IPS DF 4.7 (cell line): ENCODE measurements at regions not wholly inside any gene's neighbourhood (a gene's known extent, or its start where the extent isn't known, plus 50 kb on each side); places are given as distances from the start of the nearest gene placed in this dataset.
"Not testable (repeated sequence)": the region's sequence is repeated elsewhere in the genome, so short reads cannot be mapped to it uniquely, and the experiment has no call there.

Source experiments
- DNase-seq: peaks from one replicate; pipeline ENCODE4 v3.0.0-alpha.2; 2013; ENCODE audit warnings: low spot score; ENCODE audit errors: extremely low read depth

DNA sequence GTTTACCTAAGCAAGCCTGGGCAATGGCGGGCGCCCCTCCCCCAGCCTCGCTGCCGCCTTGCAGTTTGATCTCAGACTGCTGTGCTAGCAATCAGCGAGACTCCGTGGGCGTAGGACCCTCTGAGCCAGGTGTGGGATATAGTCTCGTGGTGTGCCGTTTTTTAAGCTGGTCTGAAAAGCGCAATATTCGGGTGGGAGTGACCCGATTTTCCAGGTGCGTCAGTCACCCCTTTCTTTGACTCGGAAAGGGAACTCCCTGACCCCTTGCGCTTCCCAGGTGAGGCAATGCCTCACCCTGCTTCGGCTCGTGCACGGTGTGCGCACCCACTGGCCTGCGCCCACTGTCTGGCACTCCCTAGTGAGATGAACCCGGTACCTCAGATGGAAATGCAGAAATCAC, 442.6 kb upstream of the MTPN start:
- not testable (repeated sequence) for DNase-seq

DNA sequence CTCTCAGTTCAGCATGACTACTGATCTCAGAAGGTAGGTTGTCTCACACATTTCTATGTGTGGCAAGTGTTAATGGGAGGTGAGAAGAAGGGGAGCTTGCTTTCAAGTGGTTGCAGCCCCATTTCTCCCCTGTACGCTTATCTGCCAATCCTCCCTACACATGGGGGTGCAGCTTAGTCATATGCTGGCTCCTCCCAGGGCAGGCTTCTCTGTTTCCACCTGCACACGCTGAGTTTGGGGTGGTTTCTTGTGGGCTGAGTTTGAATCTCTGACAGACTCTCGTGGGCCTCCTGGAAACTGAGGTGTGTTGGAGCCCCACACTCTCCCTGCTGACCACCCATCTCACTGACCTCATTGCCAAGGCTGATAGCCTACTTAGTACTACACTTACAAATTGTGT, 435.8 kb upstream of the MTPN start:
- DNase-seq: no peak

DNA sequence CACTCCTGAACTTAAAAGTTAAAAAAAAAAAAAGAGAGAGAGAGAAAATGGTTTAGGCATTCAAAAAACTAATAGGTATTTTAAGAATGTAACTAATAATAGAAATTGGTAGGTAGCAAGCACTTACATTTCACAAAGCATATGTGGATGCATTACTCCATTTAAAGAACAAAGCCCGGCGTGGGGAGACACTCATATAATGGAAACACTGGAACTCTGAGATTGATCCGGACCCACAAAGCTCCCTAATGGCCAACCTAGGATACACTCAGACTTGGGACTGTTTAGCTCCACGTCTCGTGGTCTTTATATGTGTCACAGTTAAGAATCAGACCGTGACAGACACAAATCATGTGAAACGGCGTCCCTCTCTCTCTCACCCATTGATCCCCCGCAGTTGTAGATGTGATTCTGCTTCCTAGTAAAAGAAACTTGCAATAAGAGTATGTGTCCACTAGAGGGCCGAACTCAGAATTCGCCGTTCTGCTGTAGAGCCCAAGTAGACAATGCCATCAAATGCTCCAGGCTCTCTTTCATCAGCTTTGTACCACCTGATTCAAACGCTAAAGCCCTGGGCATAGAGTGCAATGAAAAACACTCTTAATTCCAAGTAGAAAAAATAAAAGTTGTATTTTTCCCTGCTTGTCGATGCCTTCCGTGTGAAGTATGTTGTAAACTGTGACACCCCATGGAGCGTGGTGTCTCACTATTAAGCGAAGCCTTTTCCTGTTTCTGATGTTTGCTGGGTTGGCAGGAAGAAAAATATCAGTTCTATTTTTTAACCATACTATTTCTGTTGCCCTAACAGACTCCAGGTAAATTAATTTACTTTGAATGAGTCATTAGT, 429.0 kb upstream of the MTPN start:
- peak; percentile 46 for DNase-seq

DNA sequence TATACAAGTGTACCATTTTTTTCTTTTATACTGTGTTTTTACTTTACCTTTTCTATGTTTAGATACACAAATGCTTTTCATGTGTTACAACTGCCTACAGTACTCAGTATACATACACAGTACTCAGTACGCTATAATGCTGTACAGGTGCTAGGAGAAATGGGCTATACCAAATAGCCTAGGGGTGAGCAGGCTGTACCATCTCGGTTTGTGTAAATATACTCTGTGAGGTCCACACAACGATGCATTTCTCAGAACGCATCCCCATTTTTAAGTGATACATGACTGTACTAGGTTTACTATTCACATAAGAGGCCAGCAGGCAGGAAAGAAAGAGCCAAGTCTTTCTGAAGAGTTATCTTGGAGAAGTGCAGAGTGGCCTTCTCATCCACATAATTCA, 426.4 kb upstream of the MTPN start:
- DNase-seq: no peak

DNA sequence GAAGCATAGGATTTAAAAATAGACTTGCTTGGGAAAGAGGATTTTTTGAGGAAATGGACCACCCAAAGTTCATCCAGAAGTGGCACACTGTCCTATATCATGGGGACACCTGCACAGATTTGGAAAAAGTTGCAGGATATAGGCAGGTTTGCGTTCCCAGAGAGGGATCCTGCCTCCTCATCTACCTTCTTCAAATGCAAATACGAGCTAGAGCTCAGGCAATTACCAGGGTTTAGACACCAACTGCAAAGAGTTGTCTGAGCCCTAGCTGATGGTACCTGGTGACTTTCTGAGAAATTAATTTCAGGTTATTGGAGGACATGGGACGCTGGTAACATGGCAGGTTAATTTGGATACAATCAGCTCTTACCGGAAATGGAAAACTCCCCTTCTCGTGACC, 423.7 kb upstream of the MTPN start:
- DNase-seq: no peak

DNA sequence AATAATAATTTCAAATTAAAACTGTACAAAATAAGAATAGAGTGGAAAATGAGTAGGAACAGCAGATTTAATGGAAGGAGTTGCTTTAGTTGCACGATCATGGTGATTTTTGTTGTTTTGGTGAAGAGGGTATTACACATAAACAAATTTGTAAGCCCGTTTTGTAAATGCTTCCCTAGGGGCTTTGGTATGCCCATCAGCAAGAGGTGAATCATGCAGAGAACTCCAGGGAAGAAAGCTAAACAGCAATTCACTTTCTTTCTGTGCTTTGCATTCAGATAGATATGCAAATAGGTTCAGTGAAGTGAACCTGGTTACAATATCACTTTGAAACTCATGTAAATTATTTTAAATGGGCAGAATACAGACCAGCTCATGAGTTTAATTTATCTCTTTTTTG, 422.2 kb upstream of the MTPN start:
- peak; percentile 28 for DNase-seq

DNA sequence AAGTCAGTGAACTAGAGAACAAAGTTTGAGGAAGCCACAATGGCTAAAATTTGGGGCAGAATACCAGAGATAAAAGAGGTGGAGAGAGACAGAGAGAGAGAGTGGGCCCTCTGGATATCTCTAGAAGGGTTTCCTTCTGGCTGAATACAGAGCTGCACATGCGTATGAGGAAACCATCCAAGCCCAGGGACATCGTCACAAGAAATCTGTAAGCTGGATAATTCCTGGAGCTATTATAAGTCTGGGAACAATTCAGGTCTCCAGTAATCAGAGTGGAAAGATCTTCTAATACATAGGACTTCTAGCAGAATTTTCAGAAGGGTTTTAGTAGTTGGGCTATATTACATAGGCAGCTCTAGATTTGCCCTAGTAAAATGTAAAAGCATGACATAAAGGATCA, 415.7 kb upstream of the MTPN start:
- DNase-seq: no peak

DNA sequence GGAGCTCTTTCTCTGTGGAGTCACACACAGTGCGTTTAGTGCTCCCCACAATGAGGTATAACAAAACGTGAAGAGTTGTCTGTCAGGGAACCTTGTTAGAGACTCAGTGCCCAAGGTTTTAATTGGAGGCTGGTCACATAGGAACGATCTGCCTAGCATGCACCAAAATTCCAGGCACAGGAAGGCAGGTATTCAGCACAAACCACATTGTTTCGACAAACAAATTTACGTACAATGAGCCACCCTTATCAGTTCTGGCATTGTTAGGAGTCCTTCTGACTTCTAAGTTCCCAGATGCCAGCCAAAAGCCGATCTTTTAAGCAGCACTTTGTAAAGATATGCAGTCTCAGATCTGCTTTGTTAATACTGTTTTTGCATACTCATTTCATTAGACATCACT, 414.2 kb upstream of the MTPN start:
- DNase-seq: no peak

DNA sequence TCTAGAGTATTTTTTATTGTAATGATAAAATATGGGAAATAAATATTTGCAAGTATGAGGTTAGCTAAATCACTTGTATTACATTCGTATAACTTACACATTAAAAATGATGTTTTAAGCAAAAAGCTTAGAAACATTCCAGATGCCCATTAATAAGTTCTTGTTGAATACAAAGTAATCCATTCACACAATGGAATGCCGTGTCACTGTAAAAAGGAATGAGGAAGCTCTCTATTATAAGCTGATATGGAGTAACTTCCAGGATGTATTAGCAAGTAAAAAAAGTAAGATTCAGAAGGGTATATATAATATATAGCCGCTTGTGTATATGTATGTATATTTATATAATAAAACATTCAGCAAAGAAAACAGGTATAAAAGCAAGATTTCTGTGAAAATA, 412.8 kb upstream of the MTPN start:
- DNase-seq: no peak

DNA sequence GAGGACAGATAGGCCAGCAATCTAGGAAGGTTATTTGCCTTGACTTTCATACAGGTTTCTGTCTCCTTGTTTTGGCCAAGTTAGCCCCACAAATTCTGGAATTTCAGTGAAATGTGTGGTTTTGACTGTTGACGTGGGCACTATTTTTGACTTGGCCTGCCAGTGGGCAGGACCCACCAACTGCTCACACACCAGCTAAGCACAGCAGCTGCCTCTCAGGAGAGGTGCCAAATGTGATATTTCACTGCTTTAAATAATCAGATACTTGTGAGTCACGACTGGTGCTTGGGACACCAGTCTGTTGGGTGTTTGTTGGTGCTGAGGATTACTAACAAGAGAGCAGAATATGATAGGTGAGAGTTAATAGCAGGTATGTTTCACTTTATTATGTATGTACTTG, 409.7 kb upstream of the MTPN start:
- no peak for DNase-seq

DNA sequence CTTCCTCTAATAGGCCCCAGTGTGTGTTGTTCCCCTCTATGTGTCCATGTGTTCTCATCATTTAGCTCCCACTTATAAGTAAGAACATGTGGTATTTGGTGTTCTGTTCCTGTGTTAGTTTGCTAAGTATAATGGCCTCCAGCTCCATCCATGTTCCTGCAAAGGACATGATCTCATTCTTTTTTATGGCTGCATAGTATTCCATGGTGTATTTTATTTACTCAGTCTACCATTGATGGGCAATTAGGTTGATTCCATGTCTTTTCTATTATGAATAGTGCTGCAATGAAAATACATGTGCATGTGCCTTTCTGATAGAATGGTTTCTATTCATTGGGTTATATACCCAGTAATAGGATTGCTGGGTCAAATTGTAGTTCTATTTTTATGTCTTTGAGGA, 394.2 kb upstream of the MTPN start:
- DNase-seq: not testable (repeated sequence)

DNA sequence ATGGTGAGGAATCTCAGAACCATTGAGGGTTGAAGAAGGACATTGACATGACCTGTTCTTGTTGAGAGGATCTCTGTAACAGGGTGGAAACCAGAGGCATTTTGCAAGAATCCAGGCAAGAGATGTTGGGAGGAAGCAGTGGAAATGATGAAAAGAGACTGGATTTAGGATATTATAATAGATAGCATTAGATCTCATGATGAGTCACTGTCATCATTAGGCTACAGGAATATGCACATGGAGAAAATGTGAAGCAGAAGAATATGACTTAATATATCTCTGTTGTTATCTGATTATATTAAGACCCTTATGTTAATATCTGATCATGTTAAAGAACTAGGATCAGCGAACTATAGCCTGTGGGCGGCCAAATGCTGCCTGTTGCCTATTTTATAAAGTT, 393.0 kb upstream of the MTPN start:
- no peak for DNase-seq

DNA sequence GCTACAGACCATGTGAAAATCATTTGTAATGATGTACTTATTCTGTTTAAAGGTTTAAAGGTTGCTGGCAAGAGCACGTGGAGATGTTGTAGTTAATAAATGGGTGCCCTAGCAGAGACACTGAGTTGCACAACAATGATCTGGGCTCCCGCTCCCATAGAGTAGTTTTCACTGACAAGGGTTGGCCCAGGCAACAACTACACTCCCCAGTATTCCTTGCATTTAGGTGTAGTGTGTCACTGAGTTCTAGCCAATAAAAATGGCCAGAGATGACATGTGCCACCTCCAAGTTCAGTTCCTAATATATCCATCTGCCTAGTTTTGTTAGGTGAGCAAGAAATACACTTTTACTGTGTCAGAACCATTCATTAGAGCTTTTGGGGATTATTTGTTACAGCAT, 392.1 kb upstream of the MTPN start:
- DNase-seq: no peak

DNA sequence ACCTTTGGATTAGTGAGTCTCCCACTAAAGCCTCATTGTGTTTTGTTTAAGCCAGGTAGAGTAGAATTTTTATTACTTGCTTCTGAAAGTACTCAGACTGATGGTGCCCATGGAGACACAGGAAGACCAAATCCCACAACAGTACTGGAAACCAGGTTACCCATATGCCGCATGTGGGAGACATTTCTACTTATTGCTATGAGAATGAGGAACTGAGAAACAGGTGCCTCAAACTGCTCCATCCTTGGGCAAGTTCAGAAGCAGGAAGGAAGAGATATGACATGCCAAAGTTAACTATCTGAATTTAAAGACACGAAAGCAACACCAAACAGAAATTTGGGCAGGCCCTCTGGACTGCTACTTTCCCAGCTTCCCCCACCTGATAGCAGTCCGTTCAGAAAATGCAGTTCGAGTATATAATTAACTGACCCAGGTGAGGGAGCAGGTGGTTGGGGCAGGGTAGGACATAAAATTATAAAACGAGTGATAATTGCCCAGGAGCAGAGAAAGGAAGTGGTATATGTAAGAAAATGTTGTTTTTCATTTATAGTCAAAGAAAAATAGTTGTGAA, 382.3 kb upstream of the MTPN start:
- DNase-seq: no peak

DNA sequence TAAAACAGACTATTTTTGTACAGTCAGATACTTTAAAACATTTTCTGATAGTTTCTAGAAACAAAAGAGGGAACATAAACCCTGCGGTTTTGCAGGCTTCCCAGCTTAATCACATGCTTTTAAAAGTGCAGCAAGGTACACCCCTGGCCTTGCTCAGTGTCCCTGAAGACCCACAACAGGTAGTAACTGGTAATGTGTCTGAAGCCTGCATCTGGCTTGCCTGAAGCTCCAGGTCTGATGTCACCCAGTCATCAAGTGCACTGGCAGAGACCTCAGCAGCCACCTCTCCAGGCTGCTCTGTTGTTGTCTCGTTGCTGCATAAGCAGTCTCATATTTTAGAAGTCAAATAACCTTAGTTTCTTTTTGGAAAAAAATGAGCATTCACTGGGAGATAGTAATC, 376.1 kb upstream of the MTPN start:
- DNase-seq: no peak

DNA sequence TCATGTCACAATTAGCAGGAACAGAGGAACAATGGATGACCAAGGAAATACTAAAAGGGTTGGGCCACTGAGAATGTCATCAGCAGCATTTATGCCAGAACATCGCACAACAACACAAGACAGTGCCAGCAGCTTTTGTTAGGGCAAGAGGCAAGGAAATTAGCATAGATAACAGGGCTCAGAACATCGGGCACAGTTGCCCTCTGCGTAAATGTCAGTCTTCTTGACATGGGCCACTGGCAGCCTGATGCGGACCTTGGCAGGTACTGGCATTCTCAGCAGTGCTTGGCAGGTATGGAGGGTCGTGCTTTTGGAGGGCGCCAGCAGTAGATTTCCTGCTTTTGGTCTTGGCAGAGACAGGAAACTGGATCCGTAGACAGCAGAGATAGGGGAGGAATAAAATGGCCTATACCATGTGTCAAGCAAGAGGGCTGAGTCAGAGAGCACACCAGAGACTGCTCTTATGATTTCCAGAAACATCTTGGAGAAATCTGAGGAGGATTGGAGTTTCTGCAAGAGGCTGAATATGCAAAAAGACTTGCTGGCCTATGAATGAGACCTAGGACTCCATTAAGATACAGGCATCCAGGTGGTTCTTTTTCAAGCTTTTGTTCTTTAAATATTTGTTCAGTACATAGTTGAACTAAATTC, 371.5 kb upstream of the MTPN start:
- no peak for DNase-seq

DNA sequence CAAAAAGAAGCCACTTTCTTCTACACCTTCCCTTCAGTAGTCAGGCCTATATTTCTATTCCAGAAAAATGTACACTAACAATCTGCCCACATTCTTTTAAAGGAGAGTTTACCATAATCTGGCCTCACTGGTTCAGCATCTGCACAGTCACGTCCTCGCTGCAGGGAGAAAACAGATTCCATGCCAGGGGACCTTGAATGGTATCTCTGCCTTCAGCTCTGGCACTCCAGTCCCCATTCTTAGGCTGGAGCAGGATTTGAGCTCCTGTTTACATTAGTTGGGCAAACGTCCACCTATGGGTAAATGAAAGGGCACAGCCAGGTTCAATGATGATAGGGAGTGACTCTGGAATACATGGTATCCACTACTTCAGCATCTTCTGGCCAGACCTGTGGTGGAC, 371.0 kb upstream of the MTPN start:
- DNase-seq: no peak

DNA sequence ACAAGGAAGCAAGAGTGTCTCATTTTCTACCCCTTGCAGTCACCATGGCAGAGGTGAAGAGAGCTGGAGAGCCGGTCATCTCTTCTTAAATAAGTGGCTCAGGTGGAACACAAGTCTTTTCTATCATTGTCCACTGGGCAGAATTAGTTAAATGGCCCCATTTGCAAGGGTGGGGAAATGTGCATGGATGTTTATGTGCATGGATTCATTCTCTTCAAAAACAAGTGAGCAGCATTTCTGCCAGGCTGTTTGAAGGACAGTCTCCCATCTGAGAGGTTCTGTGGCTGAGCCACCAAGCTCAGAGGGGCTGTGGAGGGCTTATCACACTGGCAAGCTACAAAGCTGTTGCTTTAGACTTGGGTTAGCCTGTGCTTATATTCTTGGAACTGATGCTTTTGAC, 370.3 kb upstream of the MTPN start:
- DNase-seq: no peak

DNA sequence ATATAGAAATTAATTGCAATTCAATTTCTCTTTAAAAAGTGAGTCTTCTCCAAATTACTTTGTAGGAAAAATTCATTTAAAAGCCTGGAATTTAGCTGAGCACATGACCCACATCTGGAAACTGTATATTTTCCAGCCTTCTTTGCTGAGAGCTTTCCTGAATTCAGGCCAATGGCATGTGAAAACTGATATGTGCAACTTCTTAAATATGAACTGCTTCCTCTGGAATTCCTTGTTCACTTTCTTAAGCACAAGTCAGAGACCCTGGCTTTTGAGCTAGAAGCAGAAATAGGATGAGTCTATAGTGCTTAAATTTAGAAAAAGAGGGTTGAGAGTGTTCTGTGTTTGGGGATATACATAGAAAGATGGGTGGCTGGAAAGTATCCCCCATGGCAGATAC, 365.1 kb upstream of the MTPN start:
- DNase-seq: no peak

DNA sequence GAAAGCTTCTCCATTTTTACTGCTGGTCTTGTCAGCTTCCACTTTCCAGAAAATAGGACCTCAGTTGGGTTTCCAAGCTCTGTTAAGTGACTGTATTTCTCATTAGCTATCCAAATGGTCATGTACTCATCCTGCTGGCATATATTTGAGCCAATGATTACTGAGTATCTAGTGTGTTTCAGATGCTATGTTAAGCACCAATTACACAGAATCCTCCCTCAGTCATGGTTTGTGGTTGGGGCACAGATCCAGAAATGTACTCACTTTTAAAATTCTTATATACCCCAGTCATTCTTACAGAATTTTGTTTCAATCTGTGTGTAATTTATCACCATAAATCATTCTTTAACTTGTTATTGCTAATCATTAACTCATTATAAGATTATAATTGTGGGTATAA, 362.3 kb upstream of the MTPN start:
- no peak for DNase-seq

DNA sequence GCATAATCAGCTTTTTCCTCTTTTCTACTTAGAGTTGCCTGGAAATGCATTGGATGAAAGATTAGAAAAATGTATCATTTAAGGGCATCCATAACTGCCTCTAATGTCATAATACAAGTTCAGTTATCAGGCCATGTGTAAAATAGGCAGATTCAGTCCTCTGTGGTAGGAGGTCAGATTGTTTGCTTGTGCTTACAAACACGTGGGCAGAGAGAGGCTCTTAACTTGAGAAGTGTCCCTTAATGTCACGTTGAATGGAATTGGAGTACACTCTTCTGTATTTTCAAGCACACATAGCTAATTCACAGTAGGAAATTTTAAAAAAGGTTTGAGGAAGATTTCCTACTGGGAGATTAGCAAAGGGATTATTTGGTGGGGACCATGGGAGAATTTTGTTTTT, 359.8 kb upstream of the MTPN start:
- DNase-seq: no peak

DNA sequence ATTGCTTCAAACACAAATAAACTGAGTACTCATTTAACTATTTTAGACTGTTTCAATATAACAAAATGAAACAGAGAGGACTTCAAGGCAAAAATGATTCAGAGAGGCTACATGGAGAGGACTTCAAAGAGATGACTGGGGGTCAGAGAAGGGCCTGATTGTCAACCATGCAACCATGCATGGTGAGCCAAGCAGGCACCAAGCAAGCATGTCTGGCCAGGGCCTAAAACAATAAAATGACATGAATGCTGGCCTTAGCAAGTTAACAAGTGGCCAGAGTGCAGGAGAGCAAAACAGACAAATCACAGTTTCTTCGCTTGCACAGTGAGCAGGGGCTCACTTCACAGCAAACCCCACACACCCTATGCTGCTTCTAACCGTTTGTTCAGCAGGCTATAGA, 356.5 kb upstream of the MTPN start:
- DNase-seq: no peak

DNA sequence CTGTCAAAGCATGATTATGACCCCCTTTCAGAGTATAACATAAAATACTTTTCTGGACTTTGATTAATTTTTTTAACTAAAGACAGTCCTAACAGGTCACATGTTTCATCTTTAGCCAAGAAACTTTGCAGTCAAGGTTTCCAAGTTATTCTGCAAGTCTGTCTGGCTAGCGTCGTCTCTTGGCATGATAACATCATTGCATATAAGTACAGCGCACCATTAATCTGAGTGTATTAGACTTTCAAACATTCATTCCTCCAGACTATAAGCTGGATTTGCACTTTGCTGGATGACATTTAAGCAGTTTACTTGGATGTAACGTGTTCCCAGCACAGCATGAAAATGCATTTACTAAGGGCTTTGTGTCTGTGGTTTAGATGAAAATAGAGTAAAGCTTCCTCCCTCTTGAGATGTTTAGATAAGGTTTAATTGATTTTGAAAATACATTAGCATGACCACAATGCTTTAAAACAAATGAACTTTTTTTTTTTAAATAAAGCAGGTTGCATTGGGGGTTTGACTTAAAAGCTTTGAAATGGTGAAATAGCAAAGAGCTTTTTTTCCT, 349.0 kb upstream of the MTPN start:
- DNase-seq: no peak
